Natural killer cell (primary cell): ENCODE measurements at regions not wholly inside any gene's neighbourhood (a gene's known extent, or its start where the extent isn't known, plus 50 kb on each side); places are given as distances from the start of the nearest gene placed in this dataset.
"Not testable (repeated sequence)": the region's sequence is repeated elsewhere in the genome, so short reads cannot be mapped to it uniquely, and the experiment has no call there.

Experiments
- ATAC-seq, 3 donors: fragments of 150-1000 bp in 2 of 3; fragments of 200-7000 bp in 1 of 3; cut with Tn5 transposase; 1 replicate in 1 of 3; 2 replicates in 2 of 3; pipeline ENCODE4 v1.10.0; 2021; ENCODE audit warnings: mild to moderate bottlenecking in 2 of 3, moderate library complexity in 2 of 3
- DNase-seq, 2 donors: peaks; one replicate each; pipeline versions ENCODE4 v3.0.0 to v3.0.0-alpha.2; 2013 to 2021; ENCODE audit warnings: mixed read lengths in 1 of 2
- H3K27ac ChIP-seq: one replicate; pipeline ENCODE4 v1.5.1; 2013; ENCODE audit warnings: mild to moderate bottlenecking, low read length
- H3K27me3 ChIP-seq: one replicate; pipeline ENCODE4 v1.6.1; 2013; ENCODE audit warnings: low read length; ENCODE audit not compliant: control insufficient read depth, insufficient read depth
- H3K36me3 ChIP-seq: one replicate; pipeline ENCODE4 v1.6.1; 2013; ENCODE audit warnings: low read length; ENCODE audit not compliant: control insufficient read depth, insufficient read depth
- H3K4me1 ChIP-seq: one replicate; pipeline ENCODE4 v1.6.1; 2013; ENCODE audit warnings: low read length; ENCODE audit not compliant: control insufficient read depth, insufficient read depth
- H3K4me3 ChIP-seq: one replicate; pipeline ENCODE4 v1.5.1; 2013; ENCODE audit warnings: low read length
- H3K9me3 ChIP-seq: one replicate; pipeline ENCODE4 v1.6.1; 2013; ENCODE audit warnings: low read length; ENCODE audit not compliant: control insufficient read depth, insufficient read depth
- H3K27ac Mint-ChIP-seq, 2 donors: one replicate each; pipeline ENCODE4 v1.8.0; 2022; ENCODE audit warnings: mild to moderate bottlenecking in 2 of 2, mixed read lengths in 2 of 2, moderate library complexity in 1 of 2
- H3K27me3 Mint-ChIP-seq, 2 donors: one replicate each; pipeline ENCODE4 v1.8.0; 2022; ENCODE audit warnings: low read depth in 2 of 2, mixed read lengths in 2 of 2
- H3K36me3 Mint-ChIP-seq: one replicate; pipeline ENCODE4 v1.8.0; 2022; ENCODE audit warnings: mixed read lengths
- H3K4me1 Mint-ChIP-seq, 2 donors: one replicate each; pipeline ENCODE4 v1.8.0; 2022; ENCODE audit warnings: mixed read lengths in 2 of 2
- H3K4me3 Mint-ChIP-seq: one replicate; pipeline ENCODE4 v1.8.0; 2022; ENCODE audit warnings: mild to moderate bottlenecking, moderate library complexity, mixed read lengths
- H3K9me3 Mint-ChIP-seq, 2 donors: one replicate each; pipeline ENCODE4 v1.8.0; 2022; ENCODE audit warnings: mixed read lengths in 2 of 2
- CTCF ChIP-seq: fragments of 200-600 bp; IDR thresholded peaks from one replicate; pipeline ENCODE4 v1.8.0; 2022; ENCODE audit warnings: antibody characterized with exemption
- WGBS: methylation state at CpG from one replicate; pipeline ENCODE4 v1.1.7; 2013; ENCODE audit warnings: missing lambda C conversion rate; ENCODE audit not compliant: insufficient coverage; 5-methylcytosine and 5-hydroxymethylcytosine counted together
- intact Hi-C: fragments of 100-400 bp; cut with micrococcal nuclease; formaldehyde crosslinking; loops from one replicate; pipeline ENCODE4 v1.14.2; 2022

- H3K27ac Mint-ChIP-seq, result no peak overlapping the region
- no peaks in the 10 kb centered on the region for H3K4me1 Mint-ChIP-seq
- peaks cover 3 to 6% of the 10 kb centered on the region in 2 donors for H3K27me3 Mint-ChIP-seq
- H3K36me3 ChIP-seq, result no peaks in the 10 kb centered on the region
- no peak for TF ChIP-seq CTCF
- H3K4me3 Mint-ChIP-seq, result no peak overlapping the region
- 85% methylated on average over 3 of the region's 3 CpGs for WGBS
- no peaks in the 10 kb centered on the region for H3K9me3 ChIP-seq
- no peak overlapping the region for H3K4me3 ChIP-seq
- DNase-seq, result no peak
- no peak for ATAC-seq
- H3K36me3 Mint-ChIP-seq, result no peaks in the 10 kb centered on the region
- H3K27me3 ChIP-seq, result no peaks in the 10 kb centered on the region
- H3K27ac ChIP-seq, result no peak overlapping the region
- intact Hi-C loops, result no loop called here
- H3K9me3 Mint-ChIP-seq, result no peaks in the 10 kb centered on the region
- no peaks in the 10 kb centered on the region for H3K4me1 ChIP-seq
These were observed 76.1 kb downstream of the CHRD start for GRCh38 chr3:184455991-184456390.

- H3K27me3 Mint-ChIP-seq, result peaks cover 5 to 6% of the 10 kb centered on the region in 2 donors
- H3K9me3 ChIP-seq, result no peaks in the 10 kb centered on the region
- H3K4me1 ChIP-seq, result no peaks in the 10 kb centered on the region
- TF ChIP-seq CTCF, result no peak
- no peaks in the 10 kb centered on the region for H3K4me1 Mint-ChIP-seq
- H3K4me3 ChIP-seq, result no peak overlapping the region
- no peaks in the 10 kb centered on the region for H3K27me3 ChIP-seq
- H3K36me3 ChIP-seq, result no peaks in the 10 kb centered on the region
- intact Hi-C loops, result no loop called here
- ATAC-seq (no peak), DNase-seq (no peak)
- H3K36me3 Mint-ChIP-seq, result no peaks in the 10 kb centered on the region
- 69% methylated on average over 4 of the region's 4 CpGs for WGBS
- H3K4me3 Mint-ChIP-seq, result no peak overlapping the region
- H3K27ac ChIP-seq, result no peak overlapping the region
- no peak overlapping the region for H3K27ac Mint-ChIP-seq
- H3K9me3 Mint-ChIP-seq, result no peaks in the 10 kb centered on the region
These were observed 76.6 kb downstream of the CHRD start for GRCh38 chr3:184456476-184456875.

GRCh38 chr3:184457329-184457728 is 77.5 kb downstream of the CHRD start:
- no peaks in the 10 kb centered on the region for H3K4me1 Mint-ChIP-seq
- no peaks in the 10 kb centered on the region for H3K4me1 ChIP-seq
- 95% methylated on average over 1 of the region's 1 CpG for WGBS
- no peaks in the 10 kb centered on the region for H3K36me3 Mint-ChIP-seq
- H3K27ac Mint-ChIP-seq, result no peak overlapping the region
- intact Hi-C loops, result no loop called here
- no peak for DNase-seq
- TF ChIP-seq CTCF, result no peak
- H3K9me3 ChIP-seq, result no peaks in the 10 kb centered on the region
- H3K4me3 ChIP-seq, result no peak overlapping the region
- ATAC-seq, result no peak
- H3K27me3 ChIP-seq, result no peaks in the 10 kb centered on the region
- H3K4me3 Mint-ChIP-seq, result no peak overlapping the region
- H3K27ac ChIP-seq, result no peak overlapping the region
- peaks cover 6 to 8% of the 10 kb centered on the region in 2 donors for H3K27me3 Mint-ChIP-seq
- no peaks in the 10 kb centered on the region for H3K9me3 Mint-ChIP-seq
- H3K36me3 ChIP-seq, result no peaks in the 10 kb centered on the region

- DNase-seq, H3K9me3 ChIP-seq, H3K4me1 Mint-ChIP-seq, ATAC-seq, H3K4me3 ChIP-seq, H3K4me3 Mint-ChIP-seq, H3K27me3 Mint-ChIP-seq, H3K36me3 ChIP-seq, intact Hi-C loops, H3K27me3 ChIP-seq, H3K9me3 Mint-ChIP-seq, H3K36me3 Mint-ChIP-seq, H3K4me1 ChIP-seq, H3K27ac Mint-ChIP-seq, H3K27ac ChIP-seq: not testable (repeated sequence)
- 91% methylated on average over 5 of the region's 7 CpGs for whole genome bisulfite sequencing
These were observed 78.0 kb downstream of the CHRD start for GRCh38 chr3:184457784-184458377.
